Activated T-cell treated with anti-CD3 and anti-CD28 coated beads, Interleukin-2, amount 50 U/mL, for 48 hours (primary cell): ENCODE measurements at regions not wholly inside any gene's neighbourhood (a gene's known extent, or its start where the extent isn't known, plus 50 kb on each side); places are given as distances from the start of the nearest gene placed in this dataset.
"Not testable (repeated sequence)": the region's sequence is repeated elsewhere in the genome, so short reads cannot be mapped to it uniquely, and the experiment has no call there.

Source experiments
- DNase-seq, 2 experiments: peaks; one replicate each; pipeline ENCODE4 v3.0.0-alpha.2; 2020

- not testable (repeated sequence) for DNase-seq
Measured at GRCh38 chr5:176061269-176061622, 93.1 kb upstream of the THOC3 start.

GRCh38 chr5:176061660-176062059 lies 93.5 kb upstream of the THOC3 start:
- DNase-seq: not testable (repeated sequence)

GRCh38 chr5:176066262-176066945 lies 98.3 kb upstream of the THOC3 start:
- not testable (repeated sequence) for DNase-seq

DNA sequence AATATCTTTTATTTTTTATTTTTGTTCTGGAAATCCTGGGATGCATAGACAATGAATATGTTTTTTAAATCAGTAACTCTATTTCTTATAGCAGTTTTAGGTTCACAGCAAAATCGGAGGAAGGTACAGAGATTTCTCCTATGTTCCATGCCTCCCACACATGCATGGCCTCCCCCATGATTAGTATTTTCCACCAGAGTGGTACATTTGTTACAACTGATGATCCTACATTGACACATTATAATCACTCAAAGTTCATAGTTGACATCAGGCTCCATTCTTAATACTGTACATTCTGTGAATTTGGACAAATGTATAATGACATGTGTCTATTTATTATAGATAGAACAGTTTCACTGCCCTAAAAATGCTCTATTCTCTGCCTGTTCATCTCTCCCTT lies 99.0 kb upstream of the THOC3 start:
- DNase-seq: not testable (repeated sequence)

DNA sequence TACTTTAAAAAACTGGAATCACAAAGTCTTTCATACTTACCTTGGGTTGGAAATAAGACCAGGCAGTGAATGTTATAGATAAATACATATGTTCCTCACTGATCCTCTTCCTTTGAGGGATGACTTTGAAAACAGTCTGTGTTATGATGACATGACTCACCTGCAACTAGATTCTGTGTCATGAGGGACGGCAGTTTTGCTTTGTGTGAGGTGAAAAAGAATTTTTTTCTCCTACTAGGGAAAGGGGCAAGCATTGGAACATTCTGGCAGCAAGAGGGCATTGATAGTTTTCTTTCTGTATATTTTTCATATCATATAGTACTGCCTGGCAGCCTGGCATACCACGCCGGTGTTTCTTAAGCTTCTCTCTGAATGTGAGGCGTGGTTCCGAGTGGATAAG lies 99.8 kb upstream of the THOC3 start:
- peak in 1 of 2 experiments; percentile 23 for DNase-seq

DNA sequence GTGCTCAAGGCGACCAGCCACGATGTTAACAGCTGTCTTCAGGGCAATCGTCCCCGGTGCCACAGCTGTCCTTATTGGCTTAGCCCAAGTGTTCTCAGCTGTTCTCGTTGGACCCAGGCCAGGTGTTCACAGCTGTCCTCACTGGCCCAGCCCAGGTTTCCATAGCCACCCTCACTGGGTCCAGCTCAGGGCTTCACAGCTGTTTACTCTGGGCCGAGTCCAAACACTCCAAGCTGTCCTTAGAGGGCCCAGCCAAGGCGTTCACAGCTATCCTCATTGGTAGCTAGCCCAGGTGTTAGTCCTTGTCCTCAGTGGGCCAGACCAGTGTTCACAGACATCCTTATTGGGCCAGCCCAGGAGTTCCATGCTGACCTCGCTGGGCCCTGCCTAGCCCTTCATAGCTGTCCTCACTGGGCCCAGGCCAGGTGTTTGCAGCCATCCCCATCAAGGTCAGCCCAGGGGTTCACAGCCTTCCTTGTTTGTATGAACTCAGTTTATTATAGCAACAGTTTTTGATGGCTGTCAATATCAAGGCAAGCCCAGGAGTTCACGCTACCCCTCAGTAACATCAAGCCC lies 106.0 kb upstream of the THOC3 start:
- DNase-seq: not testable (repeated sequence)

GRCh38 chr5:176083717-176084116 lies 115.6 kb upstream of the THOC3 start:
- not testable (repeated sequence) for DNase-seq

GRCh38 chr5:176103083-176103482 lies 135.0 kb upstream of the THOC3 start:
- not testable (repeated sequence) for DNase-seq

DNA sequence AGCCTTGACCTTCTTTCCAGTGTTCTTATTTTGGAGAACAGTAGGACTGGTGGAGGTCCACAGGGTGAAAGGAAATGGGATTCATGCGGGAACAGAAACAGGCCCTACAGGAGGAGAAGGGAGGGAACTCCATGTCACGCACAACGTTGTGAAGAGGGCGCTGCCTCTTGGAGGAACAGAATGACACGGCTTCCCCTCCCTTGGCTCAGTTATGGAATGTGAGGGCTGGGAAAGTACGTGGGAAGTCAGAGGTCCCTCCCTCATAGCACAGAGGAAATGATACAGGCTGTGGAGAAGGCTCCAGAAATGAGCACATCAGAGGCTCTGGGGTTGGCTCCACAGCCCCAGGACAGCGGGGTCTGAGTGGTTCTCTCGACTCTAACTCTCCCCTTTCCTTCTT lies 125.3 kb upstream of the SIMC1 start:
- DNase-seq: not testable (repeated sequence)

DNA sequence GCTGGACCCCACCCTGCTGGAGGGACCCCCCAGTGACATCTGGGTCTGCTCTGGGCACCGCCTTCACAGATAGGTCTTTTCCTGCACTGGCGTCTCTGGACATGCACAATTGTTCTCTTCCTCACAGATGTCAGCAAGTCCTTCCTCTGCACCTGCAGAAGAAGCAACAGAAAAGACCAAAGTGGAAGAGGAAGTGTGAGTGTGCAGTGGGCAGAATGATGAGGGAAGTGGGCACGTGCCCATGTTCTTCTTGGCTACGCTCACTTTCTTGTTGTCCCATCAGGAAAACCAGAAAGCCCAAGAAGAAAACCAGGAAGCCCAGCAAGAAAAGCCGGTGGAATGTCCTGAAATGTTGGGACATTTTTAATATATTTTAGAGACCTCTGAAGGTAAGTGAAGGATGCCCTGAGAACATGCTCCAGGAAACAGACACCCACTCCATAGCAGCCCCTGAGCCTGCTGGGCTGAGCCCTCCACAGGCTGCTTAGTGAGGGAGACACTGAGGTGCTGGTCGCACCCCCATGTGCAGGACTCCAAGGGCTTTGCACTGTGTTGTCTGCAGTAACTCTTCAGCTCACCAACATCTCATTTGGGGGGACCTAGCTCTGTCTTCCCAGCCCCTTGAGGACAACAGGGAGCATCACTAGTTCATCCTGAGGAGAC lies 124.4 kb upstream of the SIMC1 start:
- DNase-seq: not testable (repeated sequence)

GRCh38 chr5:176114825-176115224 lies 123.4 kb upstream of the SIMC1 start:
- DNase-seq: not testable (repeated sequence)

DNA sequence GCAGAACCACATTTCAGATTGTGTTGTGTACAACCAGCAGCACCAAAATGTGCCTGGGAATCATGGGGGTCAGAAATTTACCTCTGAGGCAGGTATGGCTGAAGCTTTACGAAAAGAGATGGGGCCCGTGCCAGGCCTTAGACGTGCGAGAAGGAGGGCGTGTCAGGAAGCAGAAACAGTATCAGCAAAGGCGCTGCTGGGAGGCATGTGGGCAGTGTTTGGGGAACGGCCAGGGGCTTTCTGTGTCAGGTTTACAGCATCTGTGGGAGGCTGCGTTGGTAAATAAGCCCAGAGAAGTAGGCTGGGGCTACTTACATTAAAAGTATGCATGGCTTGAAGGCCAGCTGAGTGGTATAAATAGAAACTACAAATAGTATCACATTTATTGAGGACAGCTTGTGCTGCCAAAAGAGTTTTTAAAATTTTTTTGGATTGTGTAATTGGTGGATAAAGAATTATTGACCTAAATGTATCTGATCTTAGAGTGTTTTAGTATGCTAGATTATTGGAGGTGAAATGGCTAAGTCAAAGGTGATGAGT lies 120.5 kb upstream of the SIMC1 start:
- not testable (repeated sequence) for DNase-seq

- not testable (repeated sequence) for DNase-seq
Measured at GRCh38 chr5:176122361-176122760, 115.9 kb upstream of the SIMC1 start.

- not testable (repeated sequence) for DNase-seq
Measured at GRCh38 chr5:176124120-176124519, 114.1 kb upstream of the SIMC1 start.

- no peak for DNase-seq
Measured at GRCh38 chr5:176131771-176132170, 106.5 kb upstream of the SIMC1 start.

DNA sequence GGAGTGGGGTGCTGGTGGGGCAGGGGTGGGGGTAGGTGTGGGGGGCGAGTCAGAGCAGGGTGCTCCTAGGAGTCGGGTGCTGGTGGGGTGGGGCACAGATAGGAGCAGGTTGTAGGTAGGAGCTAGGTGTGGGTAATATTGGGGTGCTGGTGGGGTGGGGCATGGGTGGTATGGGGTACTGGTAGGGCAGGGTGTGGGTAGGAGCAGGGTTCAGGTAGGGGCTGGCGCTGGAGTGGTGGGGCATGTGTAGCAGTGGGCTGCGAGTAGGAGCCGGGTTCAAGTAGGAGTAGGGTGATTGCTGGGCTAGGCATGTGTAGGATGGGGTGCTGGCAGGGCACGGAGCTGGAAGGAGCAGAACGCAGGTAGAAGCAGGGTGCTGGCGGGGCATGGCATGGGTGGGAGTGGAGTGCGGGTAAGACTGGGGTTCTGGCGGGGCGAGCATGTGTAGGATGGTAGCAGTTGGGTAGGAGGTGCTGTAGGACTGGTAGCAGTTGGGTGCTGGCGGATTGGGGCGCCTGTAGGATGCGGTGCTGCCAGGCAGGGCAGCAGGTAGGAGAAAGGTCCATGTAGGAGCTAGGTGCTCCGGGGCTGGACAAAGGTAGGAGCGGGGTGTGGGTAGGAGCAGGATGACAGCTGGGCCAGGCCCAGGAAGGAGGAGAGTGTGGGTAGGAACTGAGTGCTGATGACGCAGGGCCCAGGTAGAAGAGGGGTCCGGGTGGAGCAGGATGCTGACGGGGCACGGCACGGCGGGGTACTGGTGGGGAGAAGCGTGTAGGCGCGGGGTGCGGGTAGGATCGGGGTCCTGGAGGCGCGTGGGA lies 105.5 kb upstream of the SIMC1 start:
- peak in 1 of 2 experiments; percentile 19 for DNase-seq

DNA sequence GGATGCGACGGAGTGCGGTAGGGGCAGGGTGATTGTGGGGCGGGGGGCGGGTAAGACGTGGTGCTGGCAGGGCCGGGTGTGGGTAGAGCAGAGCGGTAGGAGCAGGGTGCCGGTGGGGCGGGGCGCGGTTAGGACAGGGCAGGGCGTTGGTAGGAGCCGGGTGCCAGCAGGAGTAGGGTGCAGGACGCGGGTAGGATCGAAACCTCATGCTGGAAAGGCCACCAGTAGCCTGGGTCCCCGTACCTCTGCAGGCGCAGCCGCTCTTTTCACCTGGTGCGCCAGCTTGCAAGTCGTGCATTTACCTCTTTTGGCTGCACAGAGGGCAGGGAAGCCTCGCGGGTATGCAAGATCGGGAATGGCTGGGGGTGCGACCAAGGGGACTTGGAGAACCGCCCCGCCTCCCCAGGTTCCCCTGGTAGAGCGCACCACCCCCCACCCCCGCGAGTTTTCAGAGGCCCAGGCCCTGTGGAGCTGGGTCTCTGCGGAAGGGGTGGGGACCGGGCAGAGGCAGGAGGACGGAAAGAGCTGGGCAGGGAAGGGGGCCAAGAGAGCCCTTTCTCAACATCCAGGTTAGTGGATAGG lies 104.8 kb upstream of the SIMC1 start:
- DNase-seq: peak; percentile 27 to 39

GRCh38 chr5:176133877-176134276 lies 104.3 kb upstream of the SIMC1 start:
- peak; percentile 19 to 20 for DNase-seq

DNA sequence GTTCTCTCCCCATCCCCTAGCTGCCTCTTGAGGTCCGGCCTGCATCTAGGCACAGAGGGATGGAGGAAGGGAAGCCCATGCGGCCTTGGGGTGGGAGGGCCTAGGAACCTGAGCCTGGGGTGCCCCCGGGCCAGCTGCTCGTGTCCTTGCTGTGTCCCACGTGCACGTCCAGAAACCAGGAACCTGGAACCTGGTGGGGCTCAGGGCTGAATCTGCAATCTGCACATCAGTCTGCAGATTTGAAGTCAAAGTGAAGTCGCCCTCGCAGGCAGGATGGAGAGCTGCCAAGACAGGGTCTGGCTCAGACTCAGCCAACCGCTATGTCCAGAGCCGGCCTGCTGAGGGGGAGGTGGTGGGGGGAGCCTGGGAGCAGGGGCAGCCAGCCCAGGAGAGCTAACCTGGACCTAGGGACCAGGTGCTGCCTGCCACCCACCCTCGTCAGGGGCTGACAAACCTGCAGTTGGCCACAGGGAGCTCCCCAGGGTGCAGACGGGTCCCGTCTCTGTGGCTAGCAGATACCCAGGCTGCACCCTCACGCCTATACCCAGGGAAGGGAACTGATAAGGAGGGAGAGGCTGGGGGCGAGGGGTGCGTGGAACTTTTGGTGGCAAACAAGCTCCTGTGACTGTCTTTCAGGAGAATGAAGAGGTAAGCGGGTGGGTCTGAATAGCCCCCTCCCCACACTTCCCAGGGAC lies 103.5 kb upstream of the SIMC1 start:
- DNase-seq: peak in 1 of 2 experiments; percentile 18

GRCh38 chr5:176140138-176140537 lies 98.1 kb upstream of the SIMC1 start:
- not testable (repeated sequence) for DNase-seq

GRCh38 chr5:176144508-176144907 lies 93.7 kb upstream of the SIMC1 start:
- DNase-seq: no peak

GRCh38 chr5:176149948-176150347 lies 88.3 kb upstream of the SIMC1 start:
- DNase-seq: not testable (repeated sequence)
